DMS53 treated with DMSO at 0.1 percent for 48 hours (cell line): ENCODE measurements at regions not wholly inside any gene's neighbourhood (a gene's known extent, or its start where the extent isn't known, plus 50 kb on each side); places are given as distances from the start of the nearest gene placed in this dataset.

Experiments
- DNase-seq: peaks from one replicate; lab custom pipeline; 2025; ENCODE audit not compliant: unreplicated experiment; lab: John Stamatoyannopoulos, UW

- no peak for DNase-seq
Measured at GRCh38 chr3:178067721-178068120, 468.5 kb upstream of the KCNMB2 start.

GRCh38 chr3:178072391-178073305 is 463.6 kb upstream of the KCNMB2 start:
- no peak for DNase-seq

- DNase-seq = no peak
Measured at GRCh38 chr3:178073366-178073765, 462.9 kb upstream of the KCNMB2 start.

- DNase-seq = no peak
Measured at GRCh38 chr3:178075344-178075743, 460.9 kb upstream of the KCNMB2 start.

- no peak for DNase-seq
Measured at GRCh38 chr3:178078953-178079352, 457.3 kb upstream of the KCNMB2 start.

- DNase-seq = no peak
Measured at GRCh38 chr3:178079966-178080365, 456.3 kb upstream of the KCNMB2 start.

GRCh38 chr3:178082326-178082906 is 453.8 kb upstream of the KCNMB2 start:
- no peak for DNase-seq

- DNase-seq = peak; percentile 43
Measured at GRCh38 chr3:178083906-178084866, 452.1 kb upstream of the KCNMB2 start.

GRCh38 chr3:178084938-178085816 is 451.1 kb upstream of the KCNMB2 start:
- peak; percentile 91 for DNase-seq

GRCh38 chr3:178085817-178086123 is 450.5 kb upstream of the KCNMB2 start:
- no peak for DNase-seq

GRCh38 chr3:178086144-178086825 is 450.0 kb upstream of the KCNMB2 start:
- no peak for DNase-seq

GRCh38 chr3:178087376-178087775 is 448.9 kb upstream of the KCNMB2 start:
- DNase-seq = no peak

GRCh38 chr3:178088963-178089362 is 447.3 kb upstream of the KCNMB2 start:
- no peak for DNase-seq

GRCh38 chr3:178090899-178091298 is 445.3 kb upstream of the KCNMB2 start:
- no peak for DNase-seq

GRCh38 chr3:178095522-178095921 is 440.7 kb upstream of the KCNMB2 start:
- no peak for DNase-seq

GRCh38 chr3:178096955-178097354 is 439.3 kb upstream of the KCNMB2 start:
- DNase-seq = no peak

GRCh38 chr3:178097576-178097975 is 438.7 kb upstream of the KCNMB2 start:
- DNase-seq = no peak

- no peak for DNase-seq
Measured at GRCh38 chr3:178099274-178099673, 437.0 kb upstream of the KCNMB2 start.

GRCh38 chr3:178099862-178100261 is 436.4 kb upstream of the KCNMB2 start:
- DNase-seq = no peak

- no peak for DNase-seq
Measured at GRCh38 chr3:178100908-178101307, 435.3 kb upstream of the KCNMB2 start.
